Stomach (tissue), 8 donors: ENCODE measurements at regions not wholly inside any gene's neighbourhood (a gene's known extent, or its start where the extent isn't known, plus 50 kb on each side); places are given as distances from the start of the nearest gene placed in this dataset.

Experiments used
- DNase-seq, 2 donors: peaks; one replicate each; pipeline versions ENCODE4 v3.0.0 to v3.0.0-alpha.2; 2013 to 2019
- H3K27ac ChIP-seq, 5 donors: fragments of 200-600 bp in 4 of 5; sonication (generic) in 4 of 5; one replicate each; pipeline ENCODE4 v1.5.1; 2013 to 2019; ENCODE audit warnings: mild to moderate bottlenecking in 1 of 5, moderate library complexity in 1 of 5
- H3K27me3 ChIP-seq, 3 donors: fragments of 200-600 bp; sonication (generic); one replicate each; pipeline ENCODE4 v1.5.1; 2017 to 2019; ENCODE audit warnings: mixed run types in 1 of 3
- H3K36me3 ChIP-seq, 4 donors: fragments of 200-600 bp; sonication (generic); 1 replicate in 3 of 4; 2 replicates in 1 of 4; pipeline ENCODE4 v1.5.1; 2016 to 2019
- H3K4me1 ChIP-seq, 4 donors: fragments of 200-600 bp; sonication (generic); one replicate each; pipeline ENCODE4 v1.5.1; 2016 to 2019
- H3K4me3 ChIP-seq, 4 donors: fragments of 200-600 bp; sonication (generic) in 3 of 4; one replicate each; pipeline ENCODE4 v1.5.1; 2016 to 2019; ENCODE audit warnings: mild to moderate bottlenecking in 1 of 4
- H3K9me3 ChIP-seq, 4 donors: fragments of 200-600 bp; sonication (generic); one replicate each; pipeline ENCODE4 v1.5.1; 2016 to 2019
- EP300 ChIP-seq: sonication (generic); formaldehyde crosslinking; IDR thresholded peaks from one replicate; pipeline ENCODE4 v1.6.1; 2017; ENCODE audit warnings: antibody characterized with exemption
- POLR2A ChIP-seq, 4 donors: fragments of 450-650 bp; IDR thresholded peaks; one replicate each; pipeline ENCODE4 v1.6.1; 2016; ENCODE audit warnings: antibody characterized with exemption in 4 of 4, control low read depth in 2 of 4, mild to moderate bottlenecking in 1 of 4, moderate library complexity in 1 of 4
- POLR2AphosphoS5 ChIP-seq, 3 donors: sonication (generic); formaldehyde crosslinking; IDR thresholded peaks; one replicate each; pipeline ENCODE4 v1.6.1; 2016; ENCODE audit warnings: antibody characterized with exemption in 3 of 3
- WGBS, 5 donors: extraction: QIAGEN DNeasy Blood & Tissue Kit in 3 of 5; methylation state at CpG; one replicate each; pipeline versions ENCODE4 v1.1.5 to v1.1.7; 2013 to 2018; 5-methylcytosine and 5-hydroxymethylcytosine counted together
- intact Hi-C: fragments of 100-400 bp; cut with DNase I; formaldehyde crosslinking; loops from one replicate; pipeline ENCODE4 v1.15.1; 2023; ENCODE audit warnings: low total_unique reads
- TF ChIP-seq, protein P1 (sequence below), 7 experiments: fragments of 450-650 bp in 4 of 7; fragments of 200-600 bp in 3 of 7; sonication (generic) in 3 of 7; IDR thresholded peaks; one replicate each; pipeline ENCODE4 v1.5.1; 2016 to 2019; ENCODE audit warnings: antibody characterized with exemption in 7 of 7, control low read depth in 2 of 7, mild to moderate bottlenecking in 1 of 7
- donor health status: healthy with polysubstance abuse.
- donor health status: Bipolar disorder and iron deficiency.
- donor health status: healthy.

DNA sequence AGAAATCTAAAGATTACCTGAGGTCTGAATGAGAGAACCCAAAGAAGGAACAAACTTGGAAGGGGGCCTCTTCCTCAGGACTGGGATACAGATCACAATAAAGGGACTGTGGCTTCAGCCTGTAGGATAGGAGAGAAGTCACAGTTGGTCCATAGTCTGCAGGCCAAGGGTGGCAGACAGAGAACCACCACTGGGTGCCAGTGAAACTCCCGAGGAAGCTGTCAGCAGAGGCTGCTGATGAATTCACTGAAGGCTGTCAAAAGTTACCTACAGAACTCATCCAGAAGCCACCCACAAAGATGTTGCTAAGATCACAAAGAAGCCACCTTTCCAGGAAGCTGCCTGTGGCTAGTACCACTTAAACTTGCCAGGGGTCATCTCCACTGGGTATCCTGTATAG, 78.5 kb downstream of the TMCO5A start:
- H3K36me3 ChIP-seq, result no peaks in the 10 kb centered on the region

DNA sequence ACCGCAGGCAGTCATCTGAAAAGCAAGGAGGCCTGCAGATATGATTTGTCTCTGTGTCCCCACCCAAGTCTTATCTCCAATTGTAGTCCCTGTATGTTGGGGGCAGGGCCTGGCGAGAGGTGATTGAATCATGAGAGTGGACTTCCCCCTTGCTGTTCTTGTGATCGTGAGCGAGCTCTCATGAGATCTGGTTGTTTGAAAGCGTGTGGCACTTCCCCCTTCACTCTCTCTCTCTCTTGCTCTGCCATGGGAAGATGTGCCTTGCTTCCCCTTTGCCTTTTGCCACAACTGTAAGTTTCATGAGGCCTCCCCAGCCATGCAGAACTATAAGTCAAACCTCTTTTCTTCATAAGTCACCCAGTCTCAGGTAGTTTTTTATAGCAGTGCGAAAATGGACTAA, 83.3 kb downstream of the TMCO5A start:
- WGBS, 5 donors, result 71 to 92% (median 85%) methylated on average over 6 of the region's 6 CpGs
- no peaks in the 10 kb centered on the region for H3K4me1 ChIP-seq
- H3K9me3 ChIP-seq, result no peaks in the 10 kb centered on the region
- H3K4me3 ChIP-seq, result no peak overlapping the region
- no peak for TF ChIP-seq EP300
- TF ChIP-seq, protein P1, sequence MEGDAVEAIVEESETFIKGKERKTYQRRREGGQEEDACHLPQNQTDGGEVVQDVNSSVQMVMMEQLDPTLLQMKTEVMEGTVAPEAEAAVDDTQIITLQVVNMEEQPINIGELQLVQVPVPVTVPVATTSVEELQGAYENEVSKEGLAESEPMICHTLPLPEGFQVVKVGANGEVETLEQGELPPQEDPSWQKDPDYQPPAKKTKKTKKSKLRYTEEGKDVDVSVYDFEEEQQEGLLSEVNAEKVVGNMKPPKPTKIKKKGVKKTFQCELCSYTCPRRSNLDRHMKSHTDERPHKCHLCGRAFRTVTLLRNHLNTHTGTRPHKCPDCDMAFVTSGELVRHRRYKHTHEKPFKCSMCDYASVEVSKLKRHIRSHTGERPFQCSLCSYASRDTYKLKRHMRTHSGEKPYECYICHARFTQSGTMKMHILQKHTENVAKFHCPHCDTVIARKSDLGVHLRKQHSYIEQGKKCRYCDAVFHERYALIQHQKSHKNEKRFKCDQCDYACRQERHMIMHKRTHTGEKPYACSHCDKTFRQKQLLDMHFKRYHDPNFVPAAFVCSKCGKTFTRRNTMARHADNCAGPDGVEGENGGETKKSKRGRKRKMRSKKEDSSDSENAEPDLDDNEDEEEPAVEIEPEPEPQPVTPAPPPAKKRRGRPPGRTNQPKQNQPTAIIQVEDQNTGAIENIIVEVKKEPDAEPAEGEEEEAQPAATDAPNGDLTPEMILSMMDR (IDR thresholded peaks at IDR 0.05), result no peak
- no peak for TF ChIP-seq POLR2A (IDR thresholded peaks at IDR 0.05)
- no peak for TF ChIP-seq POLR2AphosphoS5 (IDR thresholded peaks at IDR 0.05)
- no peak for DNase-seq
- H3K27ac ChIP-seq, result no peak overlapping the region
- intact Hi-C loops, result no loop called here
- H3K27me3 ChIP-seq, result no peaks in the 10 kb centered on the region
- no peaks in the 10 kb centered on the region for H3K36me3 ChIP-seq

More for the DNA sequence above, 78.5 kb downstream of the TMCO5A start:
- no peak overlapping the region for H3K4me3 ChIP-seq
- TF ChIP-seq POLR2A (IDR thresholded peaks at IDR 0.05), result no peak
- TF ChIP-seq POLR2AphosphoS5 (IDR thresholded peaks at IDR 0.05), result no peak
- TF ChIP-seq EP300, result no peak
- TF ChIP-seq, protein P1 (IDR thresholded peaks at IDR 0.05), result no peak
- intact Hi-C loops, result no loop called here
- no peaks in the 10 kb centered on the region for H3K4me1 ChIP-seq
- no peaks in the 10 kb centered on the region for H3K27me3 ChIP-seq
- no peak overlapping the region for H3K27ac ChIP-seq
- no peaks in the 10 kb centered on the region for H3K9me3 ChIP-seq
- no peak for DNase-seq
- WGBS, 5 donors, result 54 to 81% (median 64%) methylated on average over 1 of the region's 1 CpG

DNA sequence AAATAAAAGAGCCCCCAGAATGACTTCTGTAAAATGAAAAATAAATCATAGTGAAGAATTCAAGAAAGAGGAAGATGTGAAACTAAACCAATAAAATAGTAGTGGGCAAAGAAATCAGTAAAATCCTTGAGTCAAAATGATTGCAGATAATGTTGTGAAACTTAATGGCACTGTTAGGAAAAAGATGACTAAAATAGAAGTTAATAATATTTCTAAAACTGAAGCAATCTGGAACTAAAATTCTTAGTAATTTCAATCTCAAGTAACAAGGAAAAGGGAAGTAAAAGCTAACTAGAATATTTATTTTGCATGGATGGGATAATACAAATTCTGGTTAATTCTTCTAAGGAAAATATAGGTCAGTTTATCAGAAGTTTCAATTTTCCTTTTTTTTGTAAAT, 84.6 kb downstream of the TMCO5A start:
- Histone ChIP-seq H3K9me3 (no peaks in the 10 kb centered on the region), H3K4me1 (no peaks in the 10 kb centered on the region), H3K4me3 (no peak overlapping the region), H3K36me3 (no peaks in the 10 kb centered on the region), H3K27me3 (no peaks in the 10 kb centered on the region), H3K27ac (no peak overlapping the region)
- no peak for TF ChIP-seq EP300
- TF ChIP-seq, protein P1 (IDR thresholded peaks at IDR 0.05), result no peak
- no peak for TF ChIP-seq POLR2A (IDR thresholded peaks at IDR 0.05)
- TF ChIP-seq POLR2AphosphoS5 (IDR thresholded peaks at IDR 0.05), result no peak
- DNase-seq, result no peak
- intact Hi-C loops, result no loop called here

DNA sequence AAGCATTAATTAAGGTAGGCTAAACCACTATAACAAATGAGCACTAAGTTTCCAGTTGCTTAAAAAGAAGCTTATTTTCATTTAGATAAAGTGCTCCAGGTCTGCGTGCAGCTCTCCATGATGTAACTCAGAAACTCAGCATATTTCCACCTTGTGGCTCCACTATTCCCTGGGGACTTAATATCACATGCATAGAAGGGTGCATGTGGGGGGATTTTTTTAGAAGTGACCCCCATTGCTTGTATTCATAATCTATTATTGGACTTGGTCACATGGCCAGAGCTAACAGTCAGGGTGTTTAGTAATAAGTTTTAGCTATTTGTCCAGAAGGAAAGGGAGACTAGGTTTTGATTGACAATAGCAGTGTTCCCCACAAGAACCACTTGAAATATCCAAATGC, 86.8 kb downstream of the TMCO5A start:
- WGBS, 5 donors, result 52 to 81% (median 73%) methylated on average over 1 of the region's 1 CpG
- Histone ChIP-seq H3K27me3 (no peaks in the 10 kb centered on the region), H3K4me3 (no peak overlapping the region), H3K36me3 (no peaks in the 10 kb centered on the region), H3K9me3 (peaks cover 0 to 2% (median 0%) of the 10 kb centered on the region in 4 donors), H3K27ac (no peak overlapping the region), H3K4me1 (no peaks in the 10 kb centered on the region)
- intact Hi-C loops, result no loop called here
- TF ChIP-seq, protein P1 (IDR thresholded peaks at IDR 0.05), result no peak
- TF ChIP-seq POLR2A (IDR thresholded peaks at IDR 0.05), result no peak
- TF ChIP-seq EP300, result no peak
- no peak for TF ChIP-seq POLR2AphosphoS5 (IDR thresholded peaks at IDR 0.05)
- DNase-seq, result no peak
